AG04449 (cell line): ENCODE measurements at regions not wholly inside any gene's neighbourhood (a gene's known extent, or its start where the extent isn't known, plus 50 kb on each side); places are given as distances from the start of the nearest gene placed in this dataset.

Experiments
- CTCF ChIA-PET: fragments of 350-600 bp; formaldehyde crosslinking; extraction: SDS; loops from one replicate; lab custom pipeline; 2021; ENCODE audit warnings: antibody characterized with exemption; lab: Yijun Ruan, JAX
- POLR2A ChIA-PET: fragments of 400-600, 350-600 bp; formaldehyde crosslinking; extraction: SDS; loops from one replicate; lab custom pipeline; 2020; ENCODE audit warnings: antibody characterized with exemption, inconsistent platforms; lab: Yijun Ruan, JAX
- DNase-seq: peaks from one replicate; pipeline ENCODE4 v3.0.0-alpha.2; 2010; ENCODE audit warnings: low read depth, low spot score
- H3K4me3 ChIP-seq: 2 replicates; pipeline ENCODE4 v1.5.1; 2011; ENCODE audit warnings: low read depth, mild to moderate bottlenecking, control low read depth, low read length
- TF ChIP-seq, protein P1 (sequence below): IDR thresholded peaks from one replicate; pipeline ENCODE4 v1.5.1; 2011; ENCODE audit warnings: mild to moderate bottlenecking, moderate library complexity, low read length, control low read depth, inconsistent platforms; ENCODE audit not compliant: insufficient read depth; ENCODE audit errors: missing control alignments

DNA sequence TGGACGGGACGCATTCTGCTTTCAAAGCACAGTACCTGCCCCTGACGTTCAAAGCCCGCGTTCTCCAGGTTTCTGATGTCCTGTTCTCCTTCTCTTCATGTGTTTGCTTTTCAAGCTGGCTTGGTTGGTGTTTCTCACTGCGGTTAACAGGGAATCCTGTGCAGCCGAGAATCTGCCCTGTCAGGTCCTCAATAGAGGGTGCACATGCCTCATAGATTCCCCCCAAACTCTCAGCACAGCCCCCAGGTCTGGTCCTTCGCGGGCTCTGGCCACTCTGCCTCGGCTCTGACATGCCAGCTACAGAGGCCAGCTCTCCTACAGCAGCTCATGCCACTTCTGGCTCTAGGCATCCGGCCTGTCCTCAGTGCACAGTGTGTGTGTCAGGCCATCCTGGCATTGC lies 1343.8 kb downstream of the TBC1D22A start:
- ChIA-PET CTCF (no interaction called here), POLR2A (no interaction called here)

DNA sequence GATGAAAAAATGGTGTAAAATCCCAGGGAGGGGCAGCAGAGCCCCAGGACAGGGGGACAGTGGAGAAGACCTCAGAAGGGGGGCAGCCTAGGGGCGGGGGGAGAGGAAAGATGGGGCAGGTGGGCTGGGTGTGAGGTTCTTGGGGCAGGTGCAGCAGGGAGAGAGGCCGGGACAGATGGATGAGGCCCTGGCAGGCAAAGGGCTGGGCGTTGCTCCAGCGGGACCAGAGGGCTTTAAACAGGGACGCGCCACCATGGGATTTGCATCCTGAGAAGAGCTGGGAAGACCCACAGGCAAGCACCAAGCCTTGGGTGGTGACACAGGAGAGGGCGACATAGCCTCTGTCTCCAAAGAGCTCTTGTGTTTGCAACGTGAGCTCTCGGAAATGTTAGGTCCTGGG lies 1342.8 kb downstream of the TBC1D22A start:
- ChIA-PET CTCF (no interaction called here), POLR2A (no interaction called here)
- TF ChIP-seq, protein P1, sequence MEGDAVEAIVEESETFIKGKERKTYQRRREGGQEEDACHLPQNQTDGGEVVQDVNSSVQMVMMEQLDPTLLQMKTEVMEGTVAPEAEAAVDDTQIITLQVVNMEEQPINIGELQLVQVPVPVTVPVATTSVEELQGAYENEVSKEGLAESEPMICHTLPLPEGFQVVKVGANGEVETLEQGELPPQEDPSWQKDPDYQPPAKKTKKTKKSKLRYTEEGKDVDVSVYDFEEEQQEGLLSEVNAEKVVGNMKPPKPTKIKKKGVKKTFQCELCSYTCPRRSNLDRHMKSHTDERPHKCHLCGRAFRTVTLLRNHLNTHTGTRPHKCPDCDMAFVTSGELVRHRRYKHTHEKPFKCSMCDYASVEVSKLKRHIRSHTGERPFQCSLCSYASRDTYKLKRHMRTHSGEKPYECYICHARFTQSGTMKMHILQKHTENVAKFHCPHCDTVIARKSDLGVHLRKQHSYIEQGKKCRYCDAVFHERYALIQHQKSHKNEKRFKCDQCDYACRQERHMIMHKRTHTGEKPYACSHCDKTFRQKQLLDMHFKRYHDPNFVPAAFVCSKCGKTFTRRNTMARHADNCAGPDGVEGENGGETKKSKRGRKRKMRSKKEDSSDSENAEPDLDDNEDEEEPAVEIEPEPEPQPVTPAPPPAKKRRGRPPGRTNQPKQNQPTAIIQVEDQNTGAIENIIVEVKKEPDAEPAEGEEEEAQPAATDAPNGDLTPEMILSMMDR = no peak
- no peak overlapping the region for H3K4me3 ChIP-seq
- no peak for DNase-seq

More for the DNA sequence above, 1343.8 kb downstream of the TBC1D22A start:
- no peak for DNase-seq
- TF ChIP-seq, protein P1 = no peak
- no peak overlapping the region for H3K4me3 ChIP-seq

DNA sequence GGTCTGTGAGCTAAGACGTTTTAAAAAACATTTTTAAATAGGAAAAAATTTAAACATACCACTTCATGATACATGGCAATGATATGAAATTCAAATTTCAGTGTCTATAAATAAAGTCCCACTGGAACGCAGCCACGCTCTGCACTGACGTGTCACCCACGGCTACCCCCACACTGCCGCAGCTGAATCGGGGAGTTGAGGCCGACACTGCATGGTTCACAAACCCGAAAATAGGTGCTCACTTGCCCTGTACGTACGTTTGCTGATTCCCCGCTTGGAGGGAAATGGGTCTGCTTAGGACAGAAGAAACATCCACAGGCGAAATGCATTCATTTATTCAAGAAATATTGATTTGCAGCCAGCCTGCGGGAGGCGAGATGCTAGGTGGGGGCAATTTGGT lies 1342.3 kb downstream of the TBC1D22A start:
- no peak for DNase-seq
- TF ChIP-seq, protein P1 = no peak
- CTCF ChIA-PET = no interaction called here
- no peak overlapping the region for H3K4me3 ChIP-seq
- POLR2A ChIA-PET = no interaction called here

DNA sequence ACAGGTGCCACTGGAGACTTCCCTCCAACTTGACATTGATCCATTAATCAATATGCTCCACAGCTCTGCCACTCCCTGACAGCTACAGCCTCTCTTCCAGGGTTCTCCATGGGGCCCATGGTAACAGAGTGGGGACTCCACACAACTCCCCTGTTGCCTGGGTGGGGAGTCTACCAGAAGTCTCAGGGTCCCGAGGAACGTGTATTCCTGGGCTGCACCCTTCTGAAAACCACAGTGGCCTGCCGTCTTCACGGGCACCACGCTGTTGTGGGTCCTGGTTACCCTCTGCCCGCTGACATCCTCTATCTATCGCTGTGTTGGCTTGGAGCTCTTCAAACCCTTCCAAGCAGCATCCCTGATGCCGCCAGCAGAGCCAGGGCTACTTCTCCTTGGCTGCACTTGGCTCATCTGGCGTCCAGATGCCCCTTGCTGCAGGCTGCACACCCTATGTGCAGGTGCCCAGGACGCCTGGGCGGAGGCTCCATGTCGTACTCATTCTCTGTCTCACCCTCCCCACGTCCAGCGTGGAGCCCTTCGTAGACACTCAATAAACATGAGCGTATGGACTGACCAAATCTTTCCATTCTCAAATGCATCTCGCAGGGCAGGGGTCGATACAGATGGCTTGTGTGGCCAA lies 1341.8 kb downstream of the TBC1D22A start:
- TF ChIP-seq, protein P1 = no peak
- DNase-seq = no peak
- CTCF ChIA-PET = no interaction called here
- POLR2A ChIA-PET = no interaction called here
- H3K4me3 ChIP-seq = no peak overlapping the region

DNA sequence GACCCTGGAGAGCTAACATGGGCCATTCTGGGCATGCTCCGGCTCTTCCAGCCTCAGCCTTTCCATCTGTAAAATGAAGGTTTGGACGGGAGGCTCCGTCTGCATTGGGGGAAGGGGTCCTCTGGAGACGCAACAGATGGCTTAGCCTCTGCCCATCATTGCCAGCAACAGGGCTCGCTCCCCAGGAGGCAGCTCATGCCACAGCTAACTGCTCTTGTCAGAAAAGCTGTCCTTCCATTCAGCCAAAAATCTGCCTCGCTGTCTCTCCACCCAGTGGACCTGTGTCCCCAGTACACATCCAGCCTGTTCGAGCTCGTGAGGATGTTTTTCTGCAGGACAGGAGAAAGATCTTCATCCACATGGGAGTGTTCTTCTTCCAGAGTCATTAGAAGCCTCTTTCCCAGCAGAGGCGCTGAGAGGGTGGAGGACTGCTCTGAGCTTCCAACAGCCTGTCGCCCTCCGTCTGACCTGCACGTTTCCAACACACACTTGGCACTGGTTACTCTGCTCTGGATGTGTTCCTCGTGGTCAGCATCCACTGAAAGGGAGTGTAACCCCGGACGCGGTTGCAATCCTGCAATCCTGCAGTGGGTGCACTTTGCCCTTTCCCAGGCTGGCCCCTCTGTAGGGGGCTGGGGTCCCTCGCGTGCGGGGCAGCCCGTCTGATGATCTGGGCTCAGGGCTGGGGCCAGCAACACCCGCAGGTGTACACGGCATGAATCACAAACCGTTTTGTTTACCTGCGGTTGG lies 1340.9 kb downstream of the TBC1D22A start:
- DNase-seq = no peak
- H3K4me3 ChIP-seq = no peak overlapping the region
- POLR2A ChIA-PET = no interaction called here
- TF ChIP-seq, protein P1 = no peak
- CTCF ChIA-PET = no interaction called here

DNA sequence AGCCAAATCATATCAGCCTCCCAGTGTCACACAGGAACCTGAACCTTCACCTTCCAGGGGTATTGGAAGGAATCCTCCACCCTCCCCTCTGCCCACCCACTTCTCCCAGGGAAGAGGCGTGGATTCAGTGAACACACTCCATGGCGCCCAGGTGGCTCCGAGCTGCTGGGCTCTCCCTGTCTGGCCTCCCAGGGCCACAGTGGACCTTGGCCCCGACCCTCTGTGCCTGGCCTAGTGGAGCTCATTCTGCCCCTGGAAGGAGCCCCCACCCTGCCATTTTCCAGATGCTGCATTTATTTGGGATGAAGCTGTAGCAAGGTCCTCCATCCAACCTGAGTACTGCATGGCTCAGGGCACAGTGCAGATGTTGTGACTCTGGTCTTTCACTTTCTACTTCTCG lies 1340.1 kb downstream of the TBC1D22A start:
- TF ChIP-seq, protein P1 = no peak
- DNase-seq = no peak
- ChIA-PET CTCF (no interaction called here), POLR2A (no interaction called here)
- H3K4me3 ChIP-seq = no peak overlapping the region
